GM18951 (cell line): ENCODE measurements at regions not wholly inside any gene's neighbourhood (a gene's known extent, or its start where the extent isn't known, plus 50 kb on each side); places are given as distances from the start of the nearest gene placed in this dataset.
"Not testable (repeated sequence)": the region's sequence is repeated elsewhere in the genome, so short reads cannot be mapped to it uniquely, and the experiment has no call there.

Source experiments
- POLR2A ChIP-seq: IDR thresholded peaks from 4 replicates; pipeline ENCODE4 v1.6.1; 2011; ENCODE audit warnings: mild to moderate bottlenecking; ENCODE audit not compliant: insufficient read length, insufficient read depth; ENCODE audit errors: extremely low read depth
- in situ Hi-C: fragments of 300-500 bp; cut with MboI; formaldehyde crosslinking; loops from one replicate; pipeline ENCODE4 v1.12.0; 2022; ENCODE audit warnings: low sequenced_read_pairs, mixed read lengths, inconsistent platforms; ENCODE audit not compliant: unreplicated experiment

GRCh38 chr12:42915426-42915825, 325.9 kb upstream of the PRICKLE1 start:
- in situ Hi-C loops: no loop called here
- no peak for TF ChIP-seq POLR2A

- no peak for TF ChIP-seq POLR2A
- in situ Hi-C loops: no loop called here
Measured at GRCh38 chr12:42912367-42912766, 322.8 kb upstream of the PRICKLE1 start.

- TF ChIP-seq POLR2A: no peak
- in situ Hi-C loops: no loop called here
Measured at GRCh38 chr12:42910656-42911055, 321.1 kb upstream of the PRICKLE1 start.

- no peak for TF ChIP-seq POLR2A
- in situ Hi-C loops: no loop called here
Measured at GRCh38 chr12:42908712-42909111, 319.2 kb upstream of the PRICKLE1 start.

- in situ Hi-C loops: not testable (repeated sequence)
Measured at GRCh38 chr12:42906801-42907200, 317.3 kb upstream of the PRICKLE1 start.

- in situ Hi-C loops: no loop called here
- no peak for TF ChIP-seq POLR2A
Measured at GRCh38 chr12:42905419-42905705, 315.8 kb upstream of the PRICKLE1 start.

GRCh38 chr12:42904683-42905418, 315.3 kb upstream of the PRICKLE1 start:
- no peak for TF ChIP-seq POLR2A
- in situ Hi-C loops: no loop called here

- in situ Hi-C loops: no loop called here
- TF ChIP-seq POLR2A: no peak
Measured at GRCh38 chr12:42903736-42904135, 314.2 kb upstream of the PRICKLE1 start.

- no peak for TF ChIP-seq POLR2A
- in situ Hi-C loops: no loop called here
Measured at GRCh38 chr12:42902001-42902400, 312.5 kb upstream of the PRICKLE1 start.

GRCh38 chr12:42893803-42894202, 304.3 kb upstream of the PRICKLE1 start:
- in situ Hi-C loops: no loop called here

GRCh38 chr12:42892702-42893551, 303.4 kb upstream of the PRICKLE1 start:
- in situ Hi-C loops: no loop called here
- TF ChIP-seq POLR2A: no peak

More at GRCh38 chr12:42893803-42894202, 304.3 kb upstream of the PRICKLE1 start:
- TF ChIP-seq POLR2A: no peak

GRCh38 chr12:42887657-42888056, 298.1 kb upstream of the PRICKLE1 start:
- no peak for TF ChIP-seq POLR2A
- in situ Hi-C loops: no loop called here

- in situ Hi-C loops: no loop called here
- no peak for TF ChIP-seq POLR2A
Measured at GRCh38 chr12:42886160-42886559, 296.6 kb upstream of the PRICKLE1 start.

- in situ Hi-C loops: no loop called here
- no peak for TF ChIP-seq POLR2A
Measured at GRCh38 chr12:42885677-42886076, 296.1 kb upstream of the PRICKLE1 start.

GRCh38 chr12:42884116-42884515, 294.6 kb upstream of the PRICKLE1 start:
- in situ Hi-C loops: no loop called here
- TF ChIP-seq POLR2A: no peak

GRCh38 chr12:42873401-42873800, 283.9 kb upstream of the PRICKLE1 start:
- in situ Hi-C loops: no loop called here
- TF ChIP-seq POLR2A: no peak
